GM12878 (cell line): ENCODE measurements at regions not wholly inside any gene's neighbourhood (a gene's known extent, or its start where the extent isn't known, plus 50 kb on each side); places are given as distances from the start of the nearest gene placed in this dataset.

Experiments used
- ATAC-seq: fragments of 200-7000 bp; cut with Tn5 transposase; 3 replicates; pipeline ENCODE4 v1.9.1; 2020; ENCODE audit warnings: mild to moderate bottlenecking, moderate library complexity
- BruUV-seq: library from RNA; stranded (reverse); fragments of 400-500 nt; replicated peaks from 2 replicates; lab custom pipeline; 2021; lab: Mats Ljungman, UMichigan
- CTCF ChIA-PET: fragments of 300-600 bp; sonication (Branson Sonifier 250); formaldehyde crosslinking; extraction: SDS; loops from one replicate; lab custom pipeline; 2021; ENCODE audit warnings: inconsistent platforms; lab: Yijun Ruan, JAX
- POLR2A ChIA-PET: fragments of 350-600 bp; formaldehyde crosslinking; extraction: SDS; loops from one replicate; lab custom pipeline; 2021; ENCODE audit warnings: inconsistent platforms; lab: Charles Lee
- RAD21 ChIA-PET: fragments of 300-600 bp; sonication (Branson Sonifier 250); formaldehyde crosslinking; loops from one replicate; lab custom pipeline; 2023; ENCODE audit warnings: antibody characterized with exemption; ENCODE audit not compliant: unreplicated experiment; lab: Charles Lee
- SMC1A ChIA-PET: fragments of 300-600 bp; sonication (Branson Sonifier 250); formaldehyde crosslinking; loops from one replicate; lab custom pipeline; 2023; ENCODE audit not compliant: unreplicated experiment, uncharacterized antibody; lab: Charles Lee
- DNase-seq: peaks from one replicate; pipeline ENCODE4 v3.0.0-alpha.2; 2011; ENCODE audit warnings: low read depth, low spot score
- FAIRE-seq: peaks from 3 replicates; lab custom pipeline; 2011; peaks lifted over from hg19 to GRCh38; lab: Jason Lieb, UNC
- H2AFZ ChIP-seq: 2 replicates; pipeline ENCODE4 v1.6.0; 2011; ENCODE audit warnings: low read depth, low read length, control low read depth; ENCODE audit not compliant: control insufficient read depth
- H3K27ac ChIP-seq: 2 replicates; pipeline ENCODE4 v1.5.1; 2011; ENCODE audit warnings: control low read depth; ENCODE audit not compliant: control insufficient read depth, insufficient read depth
- H3K27me3 ChIP-seq, 2 experiments: replicated peaks in 1 of 2; 2 replicates each; pipeline versions ENCODE4 v1.6.0 to v1.6.1; 2011; ENCODE audit warnings: low read length in 1 of 2; ENCODE audit not compliant: control insufficient read depth in 2 of 2, insufficient read depth in 2 of 2
- H3K36me3 ChIP-seq, 2 experiments: 2 replicates each; pipeline ENCODE4 v1.5.1; 2011; ENCODE audit warnings: low read length in 1 of 2; ENCODE audit not compliant: control insufficient read depth in 2 of 2, insufficient read depth in 2 of 2
- H3K4me1 ChIP-seq: 2 replicates; pipeline ENCODE4 v1.6.1; 2011; ENCODE audit warnings: mild to moderate bottlenecking, low read length, moderate library complexity, mixed read lengths; ENCODE audit not compliant: control insufficient read depth, insufficient read depth
- H3K4me2 ChIP-seq: 2 replicates; pipeline ENCODE4 v1.6.0; 2011; ENCODE audit warnings: control low read depth; ENCODE audit not compliant: control insufficient read depth, insufficient read depth
- H3K4me3 ChIP-seq: fragments of 200-600 bp; sonication (generic); 2 replicates; pipeline ENCODE4 v1.5.1; 2016
- H3K79me2 ChIP-seq: 2 replicates; pipeline ENCODE4 v1.6.0; 2011; ENCODE audit warnings: low read length; ENCODE audit not compliant: control insufficient read depth, insufficient read depth
- H3K9ac ChIP-seq: 2 replicates; pipeline ENCODE4 v1.8.0; 2011; ENCODE audit warnings: low read length, control low read depth, mixed read lengths; ENCODE audit not compliant: control insufficient read depth, insufficient read depth
- H3K9me3 ChIP-seq: replicated peaks from 3 replicates; pipeline ENCODE4 v1.5.1; 2011; ENCODE audit warnings: mild to moderate bottlenecking, low read length; ENCODE audit not compliant: control insufficient read depth, insufficient read depth
- H4K20me1 ChIP-seq: 2 replicates; pipeline ENCODE4 v1.6.0; 2011; ENCODE audit not compliant: control insufficient read depth, insufficient read depth
- E2F4 ChIP-seq: IDR thresholded peaks from 2 replicates; pipeline ENCODE4 v1.6.1; 2012; ENCODE audit warnings: low read depth, low read length, improper control_type of control experiment
- GABPA ChIP-seq: IDR thresholded peaks from 2 replicates; pipeline ENCODE4 v1.6.1; 2014; ENCODE audit warnings: antibody characterized with exemption, low read depth, mild to moderate bottlenecking, inconsistent platforms
- HDAC6 ChIP-seq: fragments of 200-600 bp; sonication (generic); IDR thresholded peaks from one replicate; pipeline ENCODE4 v1.8.0; 2017; ENCODE audit warnings: antibody characterized with exemption; ENCODE audit not compliant: unreplicated experiment
- LARP7 ChIP-seq: fragments of 450-650 bp; IDR thresholded peaks from 2 replicates; pipeline ENCODE4 v1.6.1; 2017; ENCODE audit warnings: mild to moderate bottlenecking
- NR2C1 ChIP-seq: fragments of 450-650 bp; IDR thresholded peaks from 2 replicates; pipeline ENCODE4 v1.6.1; 2017; ENCODE audit warnings: antibody characterized with exemption, mild to moderate bottlenecking, moderate library complexity
- REST ChIP-seq: IDR thresholded peaks from 2 replicates; pipeline ENCODE4 v1.6.1; 2012; ENCODE audit warnings: mild to moderate bottlenecking, low read depth, low read length
- WGBS: methylation state at CpG from one replicate; pipeline ENCODE4 v1.1.6; 2016; ENCODE audit warnings: low lambda C conversion rate; ENCODE audit not compliant: insufficient replicate concordance, insufficient coverage; ENCODE audit errors: missing lambda C conversion rate; 5-methylcytosine and 5-hydroxymethylcytosine counted together
- in situ Hi-C: fragments of 300-500 bp; cut with MboI; formaldehyde crosslinking; loops from 9 replicates; pipeline ENCODE4 v1.14.3; 2018; ENCODE audit warnings: mixed read lengths
- intact Hi-C: fragments of 100-400 bp; cut with micrococcal nuclease; formaldehyde crosslinking; loops from one replicate; pipeline ENCODE4 v1.14.2; 2022; ENCODE audit not compliant: unreplicated experiment

GRCh38 chr10:107498983-107499382 is 334.5 kb upstream of the SORCS1 start (continued):
- no peak for TF ChIP-seq HDAC6

GRCh38 chr10:107497024-107497423 is 332.5 kb upstream of the SORCS1 start:
- H3K4me3 ChIP-seq = no peak overlapping the region
- ChIA-PET POLR2A (no interaction called here), RAD21 (no interaction called here), CTCF (interaction anchor here (0.6 to 1.2 kb wide), 2 partner anchors 15 to 791 kb away, joined by 3 to 5 read pairs; no protein-coding TSS in a partner anchor), SMC1A (interaction anchor here (0.8 to 1.0 kb wide), 2 partner anchors 10 to 19 kb away, joined by 3 to 4 read pairs; no protein-coding TSS in a partner anchor)
- H3K36me3 ChIP-seq = no peaks in the 10 kb centered on the region
- ATAC-seq (no peak), FAIRE-seq (no peak), DNase-seq (no peak)
- H3K9ac ChIP-seq = no peak overlapping the region
- in situ Hi-C loops (no loop called here), intact Hi-C loops (no loop called here)
- H4K20me1 ChIP-seq = no peaks in the 10 kb centered on the region
- no peak overlapping the region for H2AFZ ChIP-seq
- BruUV-seq = no TSS peak
- no peaks in the 10 kb centered on the region for H3K79me2 ChIP-seq
- no peaks in the 10 kb centered on the region for H3K27me3 ChIP-seq
- 5% methylated on average over 3 of the region's 3 CpGs for WGBS
- H3K9me3 ChIP-seq = no peaks in the 10 kb centered on the region
- H3K27ac ChIP-seq = no peak overlapping the region
- no peak for TF ChIP-seq NR2C1
- TF ChIP-seq REST = no peak
- TF ChIP-seq LARP7 = no peak
- no peak for TF ChIP-seq E2F4
- no peak for TF ChIP-seq GABPA
- H3K4me2 ChIP-seq = no peak overlapping the region
- no peaks in the 10 kb centered on the region for H3K4me1 ChIP-seq
